GM23248 (cell line): ENCODE measurements at regions not wholly inside any gene's neighbourhood (a gene's known extent, or its start where the extent isn't known, plus 50 kb on each side); places are given as distances from the start of the nearest gene placed in this dataset.

Source experiments
- EZH2 ChIP-seq: fragments of 200-600 bp; sonication (generic); IDR thresholded peaks from 2 replicates; pipeline ENCODE4 v1.6.1; 2018; ENCODE audit warnings: antibody characterized with exemption, mild to moderate bottlenecking; ENCODE audit not compliant: insufficient read depth, poor library complexity, severe bottlenecking
- EZH2phosphoT487 ChIP-seq: fragments of 200-600 bp; sonication (generic); IDR thresholded peaks from 2 replicates; pipeline ENCODE4 v1.6.1; 2018; ENCODE audit warnings: antibody characterized with exemption, moderate library complexity, mild to moderate bottlenecking, low read depth; ENCODE audit not compliant: insufficient read depth

DNA sequence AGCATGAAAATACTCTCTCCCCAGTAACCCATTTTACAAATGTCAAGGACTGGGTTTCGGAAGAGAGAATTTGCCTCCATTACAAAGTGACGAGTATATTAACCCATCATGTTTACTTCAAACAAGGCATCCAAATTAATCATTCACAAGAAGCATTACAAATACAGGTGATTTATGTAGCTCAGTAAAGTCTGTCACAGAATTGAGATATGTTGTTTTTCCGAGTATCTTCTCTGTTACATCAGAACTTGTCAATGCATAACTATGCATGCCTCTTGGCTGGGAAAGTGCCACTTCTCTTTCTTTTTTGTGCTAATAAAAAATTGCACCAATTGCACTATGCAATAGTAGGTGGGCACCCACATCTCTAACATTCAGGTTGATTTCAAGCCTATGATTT, 158.2 kb downstream of the AREG start:
- TF ChIP-seq EZH2phosphoT487 (no peak), EZH2 (no peak)
